MG63 (cell line): ENCODE measurements at regions not wholly inside any gene's neighbourhood (a gene's known extent, or its start where the extent isn't known, plus 50 kb on each side); places are given as distances from the start of the nearest gene placed in this dataset.

Experiments
- DNase-seq: peaks from one replicate; pipeline ENCODE4 v3.0.0-alpha.2; 2020
- H3K27me3 ChIP-seq: fragments of 250-450 bp; sonication (Bioruptor Pico); 2 replicates; pipeline ENCODE4 v1.5.1; 2020; ENCODE audit warnings: mild to moderate bottlenecking, moderate library complexity
- H3K36me3 ChIP-seq: fragments of 250-450 bp; sonication (Bioruptor Pico); 2 replicates; pipeline ENCODE4 v1.5.1; 2020; ENCODE audit warnings: mild to moderate bottlenecking, moderate library complexity
- H3K4me3 ChIP-seq: fragments of 250-450 bp; sonication (Bioruptor Pico); 2 replicates; pipeline ENCODE4 v1.5.1; 2020; ENCODE audit warnings: mild to moderate bottlenecking, moderate library complexity
- H3K9me3 ChIP-seq: fragments of 250-450 bp; sonication (Bioruptor Pico); 2 replicates; pipeline ENCODE4 v1.5.1; 2020; ENCODE audit warnings: mild to moderate bottlenecking, moderate library complexity

DNA sequence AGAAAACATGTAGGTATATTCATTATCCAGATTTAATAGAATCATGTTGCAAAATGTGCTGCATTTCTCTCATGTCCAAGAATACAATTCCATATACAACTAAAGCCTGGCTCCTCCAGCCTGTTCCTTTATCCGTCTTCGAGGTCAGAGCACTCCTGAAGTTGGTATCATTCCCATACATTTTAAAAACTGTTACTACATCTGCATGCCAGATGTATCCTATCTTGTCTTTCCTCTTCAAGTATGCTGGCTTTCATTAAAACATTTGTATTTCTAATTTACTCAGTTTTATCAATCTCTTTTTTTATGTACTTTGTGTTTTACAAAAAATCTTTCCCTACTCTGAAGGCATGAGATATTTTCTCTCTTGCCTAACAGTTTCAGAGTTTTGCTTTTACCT lies 536.6 kb upstream of the USP24 start:
- no peak for DNase-seq
- Histone ChIP-seq H3K4me3 (no peak overlapping the region), H3K9me3 (peaks cover 4% of the 10 kb centered on the region)

GRCh38 chr1:55750628-55750995 lies 535.4 kb upstream of the USP24 start:
- Histone ChIP-seq H3K36me3 (no peaks in the 10 kb centered on the region), H3K27me3 (no peaks in the 10 kb centered on the region), H3K9me3 (peaks cover 4% of the 10 kb centered on the region), H3K4me3 (no peak overlapping the region)
- no peak for DNase-seq

More for the DNA sequence above, 536.6 kb upstream of the USP24 start:
- Histone ChIP-seq H3K36me3 (no peaks in the 10 kb centered on the region), H3K27me3 (no peaks in the 10 kb centered on the region)

DNA sequence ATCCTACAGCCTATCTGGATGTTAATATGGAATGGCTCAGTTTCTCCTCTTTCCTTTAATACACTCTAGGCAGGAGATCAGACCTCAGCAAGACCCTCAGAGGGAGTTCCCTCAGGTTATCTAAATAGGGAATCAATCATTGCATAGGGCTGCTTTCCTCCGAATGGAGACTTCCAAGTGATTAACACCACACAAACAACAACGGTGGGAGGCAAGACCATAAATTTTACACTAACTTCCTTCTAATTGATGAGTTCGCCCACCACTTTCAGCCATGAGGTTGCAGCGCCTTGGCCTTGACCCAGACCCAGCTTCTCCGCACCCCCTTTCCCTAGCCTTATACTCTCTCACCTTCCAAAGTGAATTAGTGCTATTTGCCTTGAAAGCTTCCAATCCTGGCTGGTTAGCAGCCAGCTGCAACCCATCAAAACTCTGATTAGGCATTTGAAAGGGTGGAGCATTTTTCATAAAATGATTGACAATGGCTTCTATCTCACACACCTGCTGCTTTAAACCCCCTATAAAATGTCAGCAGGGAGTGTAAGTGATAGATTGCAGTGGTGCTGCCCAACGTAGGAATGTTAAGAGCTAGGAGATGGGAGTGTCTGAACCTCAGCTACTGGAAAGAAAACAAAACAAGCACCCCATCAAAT lies 534.9 kb upstream of the USP24 start:
- no peak for DNase-seq
- no peaks in the 10 kb centered on the region for H3K27me3 ChIP-seq
- no peaks in the 10 kb centered on the region for H3K36me3 ChIP-seq
- peaks cover 4% of the 10 kb centered on the region for H3K9me3 ChIP-seq
- H3K4me3 ChIP-seq, result no peak overlapping the region

DNA sequence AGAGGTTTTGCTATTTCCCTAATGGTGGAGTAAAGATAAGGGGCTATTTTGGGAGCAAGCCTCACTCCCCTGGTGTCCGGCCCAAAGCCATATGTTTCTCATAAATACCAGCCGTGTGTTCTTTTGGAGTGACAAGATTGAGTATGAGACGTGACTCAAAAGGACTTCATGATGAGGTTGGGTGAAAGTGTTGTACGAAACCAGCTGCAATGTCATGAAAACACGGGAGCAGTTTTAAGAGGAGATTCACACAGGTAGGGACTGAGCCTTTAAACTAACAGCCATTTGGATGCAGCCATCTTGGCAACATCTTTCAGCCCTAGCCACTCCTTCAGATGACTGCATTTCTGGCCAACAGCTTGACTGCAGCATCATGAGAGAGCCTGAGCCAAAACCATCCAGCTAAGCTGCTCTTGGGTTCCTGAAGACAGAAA lies 532.3 kb upstream of the USP24 start:
- no peaks in the 10 kb centered on the region for H3K36me3 ChIP-seq
- DNase-seq, result peak; percentile 46
- H3K27me3 ChIP-seq, result no peaks in the 10 kb centered on the region
- H3K9me3 ChIP-seq, result peaks cover 4% of the 10 kb centered on the region
- H3K4me3 ChIP-seq, result no peak overlapping the region

- Histone ChIP-seq H3K4me3 (no peak overlapping the region), H3K27me3 (no peaks in the 10 kb centered on the region), H3K9me3 (peaks cover 4% of the 10 kb centered on the region), H3K36me3 (no peaks in the 10 kb centered on the region)
- DNase-seq, result no peak
Observed at GRCh38 chr1:55746710-55747109, 531.5 kb upstream of the USP24 start.

DNA sequence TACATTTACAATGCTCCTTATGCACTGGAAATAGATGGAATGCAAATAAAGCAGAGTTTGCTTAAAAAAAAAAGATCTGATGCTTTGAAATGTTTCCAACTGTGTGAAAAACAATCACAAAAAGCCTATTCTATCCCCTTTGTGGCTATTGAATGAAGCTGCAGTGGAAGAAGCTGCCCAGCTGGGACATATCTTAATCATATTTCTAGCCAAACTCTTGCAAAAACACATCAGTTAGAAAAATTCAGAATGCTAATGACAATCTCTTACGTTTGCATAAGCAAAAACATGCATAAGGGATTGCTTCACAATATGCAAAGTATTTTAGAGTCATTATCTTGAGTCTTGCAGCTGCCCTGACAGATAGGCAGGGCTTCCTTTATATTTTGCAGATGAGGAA lies 526.4 kb upstream of the USP24 start:
- no peak for DNase-seq
- Histone ChIP-seq H3K27me3 (no peaks in the 10 kb centered on the region), H3K4me3 (no peak overlapping the region), H3K9me3 (no peaks in the 10 kb centered on the region; the same call in 1 of the 2 replicates), H3K36me3 (no peaks in the 10 kb centered on the region)

GRCh38 chr1:55735106-55735505 lies 519.9 kb upstream of the USP24 start:
- Histone ChIP-seq H3K9me3 (no peaks in the 10 kb centered on the region), H3K27me3 (no peaks in the 10 kb centered on the region), H3K4me3 (no peak overlapping the region), H3K36me3 (no peaks in the 10 kb centered on the region)
- peak; percentile 38 for DNase-seq

GRCh38 chr1:55726994-55727393 lies 511.8 kb upstream of the USP24 start:
- H3K36me3 ChIP-seq, result no peaks in the 10 kb centered on the region
- no peaks in the 10 kb centered on the region for H3K9me3 ChIP-seq
- DNase-seq, result peak; percentile 60
- no peak overlapping the region for H3K4me3 ChIP-seq
- no peaks in the 10 kb centered on the region for H3K27me3 ChIP-seq

DNA sequence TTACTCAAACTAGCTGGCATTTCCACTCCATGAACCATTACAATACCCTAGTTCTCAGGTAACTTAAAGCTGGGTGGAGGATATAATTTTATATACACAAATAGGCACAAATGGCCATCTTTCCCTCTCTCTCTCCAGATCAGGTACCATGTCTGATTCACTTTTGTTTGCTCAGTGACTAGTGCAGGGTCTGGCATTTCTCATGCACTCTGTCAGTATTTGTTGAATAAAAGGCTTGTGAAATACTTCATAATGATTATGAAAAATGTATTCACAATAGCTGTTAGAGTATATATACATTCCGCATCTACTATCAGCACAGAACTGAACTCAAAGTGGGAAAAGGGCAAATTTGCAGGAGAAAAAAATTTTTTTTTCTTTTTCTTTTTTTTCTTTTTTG lies 510.2 kb upstream of the USP24 start:
- Histone ChIP-seq H3K27me3 (no peaks in the 10 kb centered on the region), H3K9me3 (no peaks in the 10 kb centered on the region), H3K4me3 (no peak overlapping the region), H3K36me3 (no peaks in the 10 kb centered on the region)
- DNase-seq, result peak; percentile 30

- Histone ChIP-seq H3K9me3 (no peaks in the 10 kb centered on the region), H3K36me3 (no peaks in the 10 kb centered on the region), H3K4me3 (no peak overlapping the region), H3K27me3 (no peaks in the 10 kb centered on the region)
- peak; percentile 80 for DNase-seq
Observed at GRCh38 chr1:55724551-55725325, 509.6 kb upstream of the USP24 start.

DNA sequence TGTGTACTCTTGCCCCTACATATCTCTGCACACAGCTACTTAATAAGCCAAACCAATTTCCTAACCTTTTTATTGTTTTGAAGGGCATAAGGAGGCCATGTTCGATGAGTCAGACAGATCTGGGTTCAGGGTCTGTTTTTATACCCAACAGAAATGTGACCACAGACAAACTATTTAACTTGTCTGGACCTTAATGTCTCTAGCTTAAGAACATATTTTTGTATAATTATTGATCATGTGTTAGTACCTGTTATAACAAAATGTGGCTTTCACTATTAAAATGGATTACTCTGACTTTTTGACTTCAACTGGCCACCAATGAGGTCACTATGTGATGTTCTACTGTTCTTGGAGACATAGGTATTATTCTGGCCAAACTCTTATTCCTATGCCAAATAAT lies 507.8 kb upstream of the USP24 start:
- H3K36me3 ChIP-seq, result no peaks in the 10 kb centered on the region
- no peak for DNase-seq
- no peak overlapping the region for H3K4me3 ChIP-seq
- no peaks in the 10 kb centered on the region for H3K27me3 ChIP-seq
- H3K9me3 ChIP-seq, result no peaks in the 10 kb centered on the region

DNA sequence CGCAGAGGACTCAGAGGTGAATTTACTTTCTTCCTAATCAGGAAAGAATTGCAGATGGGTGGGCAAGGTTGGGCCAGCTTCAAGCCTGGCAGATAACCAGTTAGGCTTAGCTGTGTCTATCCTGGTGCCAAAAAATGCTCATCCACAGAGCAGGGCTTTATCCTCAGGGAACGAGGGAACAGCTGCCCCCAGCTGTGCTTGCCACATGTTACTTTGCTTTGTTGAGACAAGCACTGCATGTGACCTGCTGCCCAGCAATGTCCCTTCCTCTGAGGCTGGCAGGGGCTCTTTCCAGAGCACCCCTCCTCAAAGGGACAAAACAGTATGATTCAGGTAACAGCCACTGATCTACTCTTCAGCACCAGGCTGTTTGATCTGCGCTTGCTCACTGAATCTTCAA lies 505.1 kb upstream of the USP24 start:
- Histone ChIP-seq H3K27me3 (no peaks in the 10 kb centered on the region), H3K4me3 (no peak overlapping the region), H3K9me3 (no peaks in the 10 kb centered on the region), H3K36me3 (no peaks in the 10 kb centered on the region)
- peak; percentile 78 for DNase-seq

DNA sequence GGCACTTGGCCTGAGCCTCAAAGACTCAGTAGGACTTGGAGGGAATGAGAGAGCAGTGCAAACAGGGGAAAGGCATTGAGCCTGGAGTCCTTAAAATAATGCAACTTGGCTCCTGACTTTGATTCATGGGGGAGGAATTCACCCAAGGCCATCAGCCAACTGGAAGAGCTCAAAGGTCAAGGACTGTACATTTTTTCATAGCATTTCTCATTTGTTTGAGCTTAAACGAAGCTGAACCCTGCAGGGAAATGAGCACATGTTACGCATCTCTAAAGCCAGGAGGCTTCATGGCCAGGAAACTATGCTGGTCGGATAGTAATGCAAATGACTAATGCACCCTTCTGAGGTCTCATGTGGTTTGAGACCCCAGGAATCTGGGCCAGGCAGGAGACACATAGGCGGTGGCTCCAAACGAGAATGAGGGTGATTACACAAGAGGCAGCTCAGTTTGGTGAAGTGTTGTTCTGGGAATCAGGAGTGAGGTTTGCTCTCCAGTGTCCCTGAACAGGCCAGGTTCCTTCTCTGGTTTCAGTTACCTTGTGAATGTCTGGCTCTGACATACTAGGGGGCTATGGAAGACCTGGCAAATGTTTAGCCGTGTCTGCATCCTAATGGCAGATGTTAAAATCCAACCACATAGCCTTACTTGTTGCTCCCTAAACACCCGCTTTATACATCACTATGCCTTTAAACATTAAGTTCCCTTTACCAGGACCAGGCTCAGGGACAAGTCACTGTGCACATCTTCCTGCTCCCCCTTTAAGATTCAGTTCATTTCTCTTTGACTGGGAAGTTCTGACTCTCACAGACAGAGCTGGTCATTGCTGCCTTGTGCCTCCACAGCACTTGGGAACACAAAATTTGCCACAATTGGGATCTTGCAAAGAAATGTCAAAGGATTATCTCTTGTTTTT lies 503.9 kb upstream of the USP24 start:
- Histone ChIP-seq H3K36me3 (no peaks in the 10 kb centered on the region), H3K27me3 (no peaks in the 10 kb centered on the region), H3K4me3 (no peak overlapping the region), H3K9me3 (0 out of 2 replicates have a peak, but pooled peaks cover 3% of the 10 kb centered on the region)
- DNase-seq, result peak; percentile 95

DNA sequence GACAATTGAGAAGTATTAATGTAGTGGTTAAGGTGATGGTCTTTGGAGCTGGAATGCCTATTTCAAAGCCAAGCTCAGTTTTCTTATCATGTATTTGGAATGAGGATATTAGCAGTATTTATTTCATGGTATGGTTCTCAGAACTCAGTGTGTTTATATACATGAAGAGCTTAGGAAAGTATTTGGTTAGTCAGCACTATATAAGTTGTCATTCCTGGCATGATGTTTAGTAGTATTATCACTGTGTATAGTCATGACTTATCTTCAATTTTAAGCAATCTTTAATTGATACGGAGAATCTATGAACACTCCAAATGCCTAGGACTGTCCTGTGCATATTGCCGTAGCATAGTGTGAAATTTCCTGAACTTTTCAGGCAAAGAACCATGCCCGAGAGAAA lies 501.9 kb upstream of the USP24 start:
- no peaks in the 10 kb centered on the region for H3K27me3 ChIP-seq
- no peaks in the 10 kb centered on the region for H3K36me3 ChIP-seq
- no peak for DNase-seq
- no peak overlapping the region for H3K4me3 ChIP-seq
- 0 out of 2 replicates have a peak, but pooled peaks cover 3% of the 10 kb centered on the region for H3K9me3 ChIP-seq

- 0 out of 2 replicates have a peak, but pooled peaks cover 3% of the 10 kb centered on the region for H3K9me3 ChIP-seq
- DNase-seq, result peak; percentile 34
Observed at GRCh38 chr1:55716610-55717009, 501.4 kb upstream of the USP24 start.

GRCh38 chr1:55716151-55716550 lies 501.0 kb upstream of the USP24 start:
- Histone ChIP-seq H3K4me3 (no peak overlapping the region), H3K27me3 (no peaks in the 10 kb centered on the region), H3K36me3 (no peaks in the 10 kb centered on the region), H3K9me3 (peaks cover 6% of the 10 kb centered on the region; the same call in 1 of the 2 replicates)
- peak; percentile 13 for DNase-seq

More at GRCh38 chr1:55716610-55717009, 501.4 kb upstream of the USP24 start:
- Histone ChIP-seq H3K27me3 (no peaks in the 10 kb centered on the region), H3K4me3 (no peak overlapping the region), H3K36me3 (no peaks in the 10 kb centered on the region)

GRCh38 chr1:55714230-55714629 lies 499.1 kb upstream of the USP24 start:
- H3K36me3 ChIP-seq, result no peaks in the 10 kb centered on the region
- peaks cover 6% of the 10 kb centered on the region; the same call in 1 of the 2 replicates for H3K9me3 ChIP-seq
- no peak for DNase-seq
- H3K27me3 ChIP-seq, result no peaks in the 10 kb centered on the region
- no peak overlapping the region for H3K4me3 ChIP-seq
